ENCODE measurements at regions not wholly inside any gene's neighbourhood (a gene's known extent, or its start where the extent isn't known, plus 50 kb on each side); places are given as distances from the start of the nearest gene placed in this dataset.

DNA sequence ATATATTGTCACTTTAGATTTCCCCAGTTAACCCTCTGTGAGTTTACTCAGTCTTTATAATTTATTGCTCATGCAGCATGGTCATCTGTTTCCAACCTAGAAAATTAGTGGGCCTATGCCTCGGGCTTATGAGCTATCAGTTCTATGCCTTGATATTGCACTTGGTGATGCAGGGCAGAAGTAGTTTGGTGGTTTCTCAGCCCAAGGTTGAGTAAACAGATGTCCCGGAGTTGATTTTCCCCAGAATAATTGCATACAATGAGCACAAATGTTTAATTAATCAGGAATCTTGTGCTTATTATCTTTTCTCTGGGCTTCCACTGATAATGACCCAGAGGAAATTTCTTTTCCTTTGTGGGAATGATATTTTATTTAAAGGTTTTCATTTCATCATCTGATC lies 474.0 kb downstream of the CCDC171 start:
- TF ChIP-seq, protein P1, sequence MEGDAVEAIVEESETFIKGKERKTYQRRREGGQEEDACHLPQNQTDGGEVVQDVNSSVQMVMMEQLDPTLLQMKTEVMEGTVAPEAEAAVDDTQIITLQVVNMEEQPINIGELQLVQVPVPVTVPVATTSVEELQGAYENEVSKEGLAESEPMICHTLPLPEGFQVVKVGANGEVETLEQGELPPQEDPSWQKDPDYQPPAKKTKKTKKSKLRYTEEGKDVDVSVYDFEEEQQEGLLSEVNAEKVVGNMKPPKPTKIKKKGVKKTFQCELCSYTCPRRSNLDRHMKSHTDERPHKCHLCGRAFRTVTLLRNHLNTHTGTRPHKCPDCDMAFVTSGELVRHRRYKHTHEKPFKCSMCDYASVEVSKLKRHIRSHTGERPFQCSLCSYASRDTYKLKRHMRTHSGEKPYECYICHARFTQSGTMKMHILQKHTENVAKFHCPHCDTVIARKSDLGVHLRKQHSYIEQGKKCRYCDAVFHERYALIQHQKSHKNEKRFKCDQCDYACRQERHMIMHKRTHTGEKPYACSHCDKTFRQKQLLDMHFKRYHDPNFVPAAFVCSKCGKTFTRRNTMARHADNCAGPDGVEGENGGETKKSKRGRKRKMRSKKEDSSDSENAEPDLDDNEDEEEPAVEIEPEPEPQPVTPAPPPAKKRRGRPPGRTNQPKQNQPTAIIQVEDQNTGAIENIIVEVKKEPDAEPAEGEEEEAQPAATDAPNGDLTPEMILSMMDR (optimal IDR thresholded peaks at IDR 0.05 in 1 of 3, IDR thresholded peaks at IDR 0.05 in 1 of 3, conservative IDR thresholded peaks at IDR 0.05 in 1 of 3; ENCODE audit: extremely low read depth in 1 of 3, insufficient read depth in 2 of 3, low read length in 3 of 3): no peak
- no peak for TF ChIP-seq EZH2 (IDR thresholded peaks at IDR 0.05; ENCODE audit: low read length)
